IMR-90 (cell line): ENCODE measurements at regions not wholly inside any gene's neighbourhood (a gene's known extent, or its start where the extent isn't known, plus 50 kb on each side); places are given as distances from the start of the nearest gene placed in this dataset.

Source experiments
- ATAC-seq: fragments of 200-7000 bp; cut with Tn5 transposase; 2 replicates; pipeline ENCODE4 v1.9.1; 2020; ENCODE audit warnings: low read depth, mild to moderate bottlenecking, moderate library complexity
- BruUV-seq: library from RNA; stranded (reverse); fragments of 400-500 nt; replicated peaks from 2 replicates; lab custom pipeline; 2021; lab: Mats Ljungman, UMichigan
- CTCF ChIA-PET: fragments of 300-600 bp; formaldehyde crosslinking; extraction: SDS; loops from one replicate; lab custom pipeline; 2021; ENCODE audit warnings: antibody characterized with exemption; lab: Yijun Ruan, JAX
- POLR2A ChIA-PET: fragments of 300-600 bp; sonication (Branson Sonifier 250); formaldehyde crosslinking; loops from one replicate; lab custom pipeline; 2022; ENCODE audit warnings: antibody characterized with exemption; ENCODE audit not compliant: unreplicated experiment; lab: Charles Lee
- DNase-seq: peaks from one replicate; pipeline ENCODE4 v3.0.0; 2013
- H2AFZ ChIP-seq: replicated peaks from 2 replicates; pipeline ENCODE3; 2013; ENCODE audit warnings: low read length, mild to moderate bottlenecking; ENCODE audit not compliant: poor library complexity
- H2AK5ac ChIP-seq: 2 replicates; pipeline ENCODE4 v1.6.1; 2013; ENCODE audit warnings: low read depth, low read length, inconsistent platforms
- H2AK9ac ChIP-seq: replicated peaks from 2 replicates; pipeline ENCODE3; 2013; ENCODE audit warnings: mild to moderate bottlenecking, low read depth, low read length, moderate library complexity; ENCODE audit not compliant: poor library complexity
- H2BK120ac ChIP-seq: 2 replicates; pipeline ENCODE4 v1.6.1; 2013; ENCODE audit warnings: low read depth, low read length, inconsistent platforms
- H2BK15ac ChIP-seq: 3 replicates; pipeline ENCODE4 v1.6.1; 2013; ENCODE audit warnings: low read depth, low read length, inconsistent platforms
- H2BK20ac ChIP-seq: 2 replicates; pipeline ENCODE4 v1.6.1; 2013; ENCODE audit warnings: low read depth, mild to moderate bottlenecking, inconsistent platforms, low read length, moderate library complexity
- H2BK5ac ChIP-seq: 2 replicates; pipeline ENCODE4 v1.6.1; 2013; ENCODE audit warnings: mild to moderate bottlenecking, low read depth, low read length, inconsistent platforms; ENCODE audit not compliant: poor library complexity, severe bottlenecking
- H3K14ac ChIP-seq: replicated peaks from 2 replicates; pipeline ENCODE4 v1.6.1; 2013; ENCODE audit warnings: low read depth, low read length, inconsistent platforms
- H3K18ac ChIP-seq: 2 replicates; pipeline ENCODE4 v1.6.1; 2013; ENCODE audit warnings: low read depth, low read length, control low read depth
- H3K23ac ChIP-seq: 2 replicates; pipeline ENCODE4 v1.6.1; 2013; ENCODE audit warnings: low read depth, low read length, inconsistent platforms
- H3K27ac ChIP-seq: 2 replicates; pipeline ENCODE4 v1.5.1; 2013; ENCODE audit warnings: mild to moderate bottlenecking, control low read depth, low read length; ENCODE audit not compliant: insufficient read depth
- H3K27me3 ChIP-seq: 2 replicates; pipeline ENCODE4 v1.6.1; 2013; ENCODE audit warnings: low read length; ENCODE audit not compliant: control insufficient read depth, insufficient read depth
- H3K36me3 ChIP-seq: 2 replicates; pipeline ENCODE4 v1.6.1; 2013; ENCODE audit warnings: low read length, mixed read lengths; ENCODE audit not compliant: control insufficient read depth, insufficient read depth
- H3K4ac ChIP-seq: 2 replicates; pipeline ENCODE4 v1.6.1; 2013; ENCODE audit warnings: low read depth, low read length, inconsistent platforms
- H3K4me1 ChIP-seq: 2 replicates; pipeline ENCODE4 v1.6.1; 2013; ENCODE audit warnings: low read length, mixed read lengths; ENCODE audit not compliant: control insufficient read depth, insufficient read depth
- H3K4me2 ChIP-seq: 2 replicates; pipeline ENCODE4 v1.6.1; 2013; ENCODE audit warnings: low read depth, mild to moderate bottlenecking, control low read depth, low read length, moderate library complexity
- H3K4me3 ChIP-seq: 2 replicates; pipeline ENCODE4 v1.5.1; 2013; ENCODE audit warnings: low read depth, mild to moderate bottlenecking, control low read depth, low read length, moderate library complexity; ENCODE audit not compliant: insufficient read depth
- H3K56ac ChIP-seq: 2 replicates; pipeline ENCODE4 v1.6.1; 2013; ENCODE audit warnings: low read length, inconsistent platforms; ENCODE audit not compliant: insufficient read depth; ENCODE audit errors: extremely low read depth
- H3K79me1 ChIP-seq, 2 experiments: 2 replicates each; pipeline ENCODE4 v1.6.1; 2013; ENCODE audit warnings: low read length in 2 of 2, inconsistent platforms in 1 of 2, low read depth in 1 of 2
- H3K9ac ChIP-seq: 2 replicates; pipeline ENCODE4 v1.6.1; 2013; ENCODE audit warnings: low read depth, low read length, control low read depth
- H3K9me1 ChIP-seq: 2 replicates; pipeline ENCODE4 v1.6.1; 2013; ENCODE audit warnings: low read length, inconsistent platforms; ENCODE audit not compliant: insufficient read depth
- H3K9me3 ChIP-seq: 2 replicates; pipeline ENCODE4 v1.6.1; 2013; ENCODE audit warnings: low read length; ENCODE audit not compliant: control insufficient read depth, insufficient read depth
- H4K20me1 ChIP-seq: 2 replicates; pipeline ENCODE4 v1.6.1; 2013; ENCODE audit warnings: low read length, inconsistent platforms; ENCODE audit not compliant: insufficient read depth
- H4K5ac ChIP-seq: 2 replicates; pipeline ENCODE4 v1.6.1; 2013; ENCODE audit warnings: mild to moderate bottlenecking, low read depth, low read length, control low read depth
- H4K8ac ChIP-seq, 2 experiments: 2 replicates each; pipeline ENCODE4 v1.6.1; 2013; ENCODE audit warnings: low read depth in 2 of 2, low read length in 2 of 2, control low read depth in 1 of 2, inconsistent platforms in 1 of 2
- H4K91ac ChIP-seq: 2 replicates; pipeline ENCODE4 v1.6.1; 2013; ENCODE audit warnings: low read depth, low read length, inconsistent platforms; ENCODE audit not compliant: insufficient read depth
- CEBPB ChIP-seq: IDR thresholded peaks from 2 replicates; pipeline ENCODE4 v1.6.1; 2012; ENCODE audit warnings: low read depth, low read length, improper control_type of control experiment
- CHD1 ChIP-seq: IDR thresholded peaks from 2 replicates; pipeline ENCODE4 v1.6.1; 2012; ENCODE audit warnings: low read depth, low read length, improper control_type of control experiment
- FOS ChIP-seq: fragments of 150-350 bp; IDR thresholded peaks from 2 replicates; pipeline ENCODE4 v1.6.1; 2016; ENCODE audit warnings: low read depth, low read length
- NFE2L2 ChIP-seq: fragments of 150-350 bp; IDR thresholded peaks from 2 replicates; pipeline ENCODE4 v1.6.1; 2016; ENCODE audit warnings: low read depth, mild to moderate bottlenecking, low read length
- POLR2A ChIP-seq: IDR thresholded peaks from 2 replicates; pipeline ENCODE4 v1.6.1; 2012; ENCODE audit warnings: mild to moderate bottlenecking, low read depth, low read length
- SMC3 ChIP-seq: fragments of 150-350 bp; IDR thresholded peaks from 2 replicates; pipeline ENCODE4 v1.6.1; 2016; ENCODE audit warnings: low read depth, mild to moderate bottlenecking, antibody characterized with exemption, low read length, moderate library complexity
- WGBS, 2 experiments: methylation state at CpG; one replicate each; pipeline versions ENCODE4 v1.1.5 to v1.1.7; 2013; ENCODE audit warnings: missing lambda C conversion rate in 2 of 2; ENCODE audit not compliant: insufficient read length in 1 of 2; ENCODE audit errors: extremely low coverage in 2 of 2; 5-methylcytosine and 5-hydroxymethylcytosine counted together
- dilution Hi-C: fragments of 300-500 bp; cut with HindIII; formaldehyde crosslinking; loops from one replicate; pipeline ENCODE4 v1.14.3; 2018; ENCODE audit warnings: low sequenced_read_pairs; ENCODE audit not compliant: unreplicated experiment
- in situ Hi-C: fragments of 300-500 bp; cut with MboI; formaldehyde crosslinking; loops from 3 replicates; pipeline ENCODE4 v1.14.3; 2019; ENCODE audit warnings: low sequenced_read_pairs, inconsistent platforms, mixed read lengths
- intact Hi-C: fragments of 100-400 bp; cut with micrococcal nuclease; formaldehyde crosslinking; loops from 2 replicates; pipeline ENCODE4 v1.10.0; 2022
- TF ChIP-seq, protein P1 (sequence below): fragments of 150-350 bp; IDR thresholded peaks from 2 replicates; pipeline ENCODE4 v1.6.1; 2017; ENCODE audit warnings: mild to moderate bottlenecking, antibody characterized with exemption, low read length, low read depth

DNA sequence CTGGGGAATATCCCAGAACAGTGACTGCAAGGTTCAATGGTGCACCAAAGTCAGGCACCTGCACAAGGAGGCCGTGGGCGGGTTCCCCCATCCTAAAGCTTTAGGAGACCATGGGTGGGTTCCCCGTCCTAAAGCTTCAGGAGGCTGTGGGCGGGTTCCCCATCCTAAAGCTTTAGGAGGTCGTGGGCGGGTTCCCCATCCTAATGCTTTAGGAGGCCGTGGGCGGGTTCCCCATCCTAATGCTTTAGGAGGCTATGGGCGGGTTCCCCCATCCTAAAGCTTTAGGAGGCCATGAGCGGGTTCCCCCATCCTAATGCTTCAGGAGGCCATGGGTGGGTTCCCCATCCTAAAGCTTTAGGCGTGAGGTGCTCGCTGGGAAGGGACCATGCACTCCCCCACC, 313.3 kb downstream of the FOXL1 start:
- CTCF ChIA-PET, result no interaction called here

More for the DNA sequence above, 313.3 kb downstream of the FOXL1 start:
- H2BK15ac ChIP-seq, result no peak overlapping the region
- H3K4me3 ChIP-seq, result no peak overlapping the region
- no peak overlapping the region for H2AK5ac ChIP-seq
- no peak overlapping the region for H2AFZ ChIP-seq
- intact Hi-C loops, result no loop called here
- no TSS peak for BruUV-seq
- no peaks in the 10 kb centered on the region for H3K9me3 ChIP-seq
- ATAC-seq (no peak), DNase-seq (no peak)
- no peak overlapping the region for H2BK120ac ChIP-seq
- peaks cover 3% of the 10 kb centered on the region; the same call in 1 of the 2 replicates for H3K9me1 ChIP-seq
- H3K4me2 ChIP-seq, result no peak overlapping the region
- TF ChIP-seq FOS, result no peak
- TF ChIP-seq CHD1, result no peak
- TF ChIP-seq POLR2A, result no peak
- no peak for TF ChIP-seq CEBPB
- no peak for TF ChIP-seq NFE2L2
- no peak for TF ChIP-seq SMC3
- TF ChIP-seq, protein P1, sequence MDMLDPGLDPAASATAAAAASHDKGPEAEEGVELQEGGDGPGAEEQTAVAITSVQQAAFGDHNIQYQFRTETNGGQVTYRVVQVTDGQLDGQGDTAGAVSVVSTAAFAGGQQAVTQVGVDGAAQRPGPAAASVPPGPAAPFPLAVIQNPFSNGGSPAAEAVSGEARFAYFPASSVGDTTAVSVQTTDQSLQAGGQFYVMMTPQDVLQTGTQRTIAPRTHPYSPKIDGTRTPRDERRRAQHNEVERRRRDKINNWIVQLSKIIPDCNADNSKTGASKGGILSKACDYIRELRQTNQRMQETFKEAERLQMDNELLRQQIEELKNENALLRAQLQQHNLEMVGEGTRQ, result no peak
- in situ Hi-C loops, result no loop called here
- dilution Hi-C loops, result no loop called here
- H3K36me3 ChIP-seq, result no peaks in the 10 kb centered on the region
- H3K23ac ChIP-seq, result no peak overlapping the region
- no peak overlapping the region for H3K56ac ChIP-seq
- H4K91ac ChIP-seq, result no peak overlapping the region
- POLR2A ChIA-PET, result no interaction called here
- H3K14ac ChIP-seq, result no peak overlapping the region
- no peak overlapping the region for H2BK5ac ChIP-seq
- H4K8ac ChIP-seq, result no peak overlapping the region
- H4K20me1 ChIP-seq, result no peaks in the 10 kb centered on the region
- H2AK9ac ChIP-seq, result no peak overlapping the region
- no peaks in the 10 kb centered on the region for H3K79me1 ChIP-seq
- no peak overlapping the region for H4K5ac ChIP-seq
- no peak overlapping the region for H3K18ac ChIP-seq
- H2BK20ac ChIP-seq, result no peak overlapping the region
- H3K4me1 ChIP-seq, result peaks cover 2% of the 10 kb centered on the region
- WGBS, 2 experiments, result no CpG with 5 or more reads among the region's 12 CpGs
- peaks cover 4% of the 10 kb centered on the region; the same call in 1 of the 2 replicates for H3K27me3 ChIP-seq
- no peak overlapping the region for H3K9ac ChIP-seq
- no peak overlapping the region for H3K4ac ChIP-seq
- no peak overlapping the region for H3K27ac ChIP-seq
